H1 (cell line): ENCODE measurements at regions not wholly inside any gene's neighbourhood (a gene's known extent, or its start where the extent isn't known, plus 50 kb on each side); places are given as distances from the start of the nearest gene placed in this dataset.

ENCODE experiments used
- CHD1 ChIP-seq: IDR thresholded peaks from 2 replicates; pipeline ENCODE4 v1.6.1; 2012; ENCODE audit warnings: low read depth, low read length, improper control_type of control experiment
- E2F6 ChIP-seq: IDR thresholded peaks from 2 replicates; pipeline ENCODE4 v1.6.1; 2012; ENCODE audit warnings: inconsistent platforms
- EP300 ChIP-seq, 2 experiments: IDR thresholded peaks; 1 replicate in 1 of 2; 2 replicates in 1 of 2; pipeline ENCODE4 v1.6.1; 2011 to 2012; ENCODE audit warnings: low read depth in 2 of 2, low read length in 2 of 2, mild to moderate bottlenecking in 2 of 2, borderline replicate concordance in 1 of 2, inconsistent platforms in 1 of 2, moderate library complexity in 1 of 2
- KDM4A ChIP-seq: IDR thresholded peaks from one replicate; pipeline ENCODE4 v1.7.1; 2012; ENCODE audit warnings: low read depth, mild to moderate bottlenecking, moderate library complexity, low read length, inconsistent platforms; ENCODE audit not compliant: severe bottlenecking
- KDM5A ChIP-seq: fragments of 200-600 bp; IDR thresholded peaks from 2 replicates; pipeline ENCODE4 v1.7.1; 2012; ENCODE audit warnings: mild to moderate bottlenecking, low read length, inconsistent platforms, mixed read lengths
- RFX5 ChIP-seq: IDR thresholded peaks from 2 replicates; pipeline ENCODE4 v1.6.1; 2011; ENCODE audit warnings: low read depth, low read length, improper control_type of control experiment, borderline replicate concordance

GRCh38 chr1:106910798-106911197 is 145.7 kb upstream of the PRMT6 start (continued):
- TF ChIP-seq EP300 (IDR thresholded peaks at IDR 0.05; ENCODE audit: borderline replicate concordance in 1 of 2, low read depth in 2 of 2, low read length in 2 of 2) = no peak
- TF ChIP-seq E2F6 = no peak
- TF ChIP-seq RFX5 = no peak
- no peak for TF ChIP-seq KDM4A
- TF ChIP-seq KDM5A = no peak
- TF ChIP-seq CHD1 = no peak
